ENCODE measurements at regions not wholly inside any gene's neighbourhood (a gene's known extent, or its start where the extent isn't known, plus 50 kb on each side); places are given as distances from the start of the nearest gene placed in this dataset.
"Not testable (repeated sequence)": the region's sequence is repeated elsewhere in the genome, so short reads cannot be mapped to it uniquely, and the experiment has no call there.

- DNase-seq = peak; percentile 55
These were observed 196.7 kb upstream of the TPRG1 start for GRCh38 chr3:188974856-188975599.

- peak; percentile 98 for DNase-seq
These were observed 196.0 kb upstream of the TPRG1 start for GRCh38 chr3:188975600-188976314.

- no peak for DNase-seq
These were observed 195.4 kb upstream of the TPRG1 start for GRCh38 chr3:188976407-188976806.

- DNase-seq = peak; percentile 57
These were observed 193.2 kb upstream of the TPRG1 start for GRCh38 chr3:188978421-188979171.

- DNase-seq = peak; percentile 100
These were observed 192.5 kb upstream of the TPRG1 start for GRCh38 chr3:188979248-188979647.

GRCh38 chr3:188979669-188980310 lies 192.0 kb upstream of the TPRG1 start:
- peak; percentile 100 for DNase-seq

GRCh38 chr3:188993181-188993580 lies 178.6 kb upstream of the TPRG1 start:
- DNase-seq = no peak

GRCh38 chr3:189001559-189001958 lies 170.2 kb upstream of the TPRG1 start:
- no peak for DNase-seq

- no peak for DNase-seq
These were observed 168.4 kb upstream of the TPRG1 start for GRCh38 chr3:189003410-189003809.

- no peak for DNase-seq
These were observed 158.4 kb upstream of the TPRG1 start for GRCh38 chr3:189013224-189013888.

GRCh38 chr3:189014526-189014925 lies 157.2 kb upstream of the TPRG1 start:
- DNase-seq = no peak

- DNase-seq = not testable (repeated sequence)
These were observed 148.9 kb upstream of the TPRG1 start for GRCh38 chr3:189022576-189023466.

- no peak for DNase-seq
These were observed 145.9 kb upstream of the TPRG1 start for GRCh38 chr3:189025866-189026265.

- DNase-seq = no peak
These were observed 144.1 kb upstream of the TPRG1 start for GRCh38 chr3:189027626-189028155.

- DNase-seq = no peak
These were observed 132.7 kb upstream of the TPRG1 start for GRCh38 chr3:189038773-189039745.

- no peak for DNase-seq
These were observed 131.0 kb upstream of the TPRG1 start for GRCh38 chr3:189040656-189041335.

GRCh38 chr3:189041482-189042090 lies 130.2 kb upstream of the TPRG1 start:
- DNase-seq = peak; percentile 50

GRCh38 chr3:189042832-189043231 lies 128.9 kb upstream of the TPRG1 start:
- no peak for DNase-seq

All from NCI-H1105 (cell line).